Kidney epithelial cell (primary cell): ENCODE measurements at regions not wholly inside any gene's neighbourhood (a gene's known extent, or its start where the extent isn't known, plus 50 kb on each side); places are given as distances from the start of the nearest gene placed in this dataset.

ENCODE experiments used
- DNase-seq: peaks from one replicate; pipeline ENCODE4 v3.0.0-alpha.2; 2010; ENCODE audit warnings: low read depth
- H3K27me3 ChIP-seq: 2 replicates; pipeline ENCODE4 v1.6.0; 2011; ENCODE audit warnings: low read length; ENCODE audit not compliant: control insufficient read depth, insufficient read depth
- H3K36me3 ChIP-seq: 2 replicates; pipeline ENCODE4 v1.5.1; 2011; ENCODE audit warnings: low read length; ENCODE audit not compliant: control insufficient read depth, insufficient read depth
- H3K4me3 ChIP-seq: 2 replicates; pipeline ENCODE4 v1.5.1; 2011; ENCODE audit warnings: low read depth, mild to moderate bottlenecking, control low read depth, low read length
- TF ChIP-seq, protein P1 (sequence below): IDR thresholded peaks from 2 replicates; pipeline ENCODE4 v1.5.1; 2011; ENCODE audit warnings: mild to moderate bottlenecking, moderate library complexity, low read length, control low read depth, inconsistent platforms; ENCODE audit not compliant: insufficient read depth, poor library complexity, severe bottlenecking

GRCh38 chr9:111107141-111107540 is 68.9 kb upstream of the LPAR1 start:
- Histone ChIP-seq H3K4me3 (no peak overlapping the region), H3K27me3 (no peaks in the 10 kb centered on the region), H3K36me3 (no peaks in the 10 kb centered on the region)
- TF ChIP-seq, protein P1, sequence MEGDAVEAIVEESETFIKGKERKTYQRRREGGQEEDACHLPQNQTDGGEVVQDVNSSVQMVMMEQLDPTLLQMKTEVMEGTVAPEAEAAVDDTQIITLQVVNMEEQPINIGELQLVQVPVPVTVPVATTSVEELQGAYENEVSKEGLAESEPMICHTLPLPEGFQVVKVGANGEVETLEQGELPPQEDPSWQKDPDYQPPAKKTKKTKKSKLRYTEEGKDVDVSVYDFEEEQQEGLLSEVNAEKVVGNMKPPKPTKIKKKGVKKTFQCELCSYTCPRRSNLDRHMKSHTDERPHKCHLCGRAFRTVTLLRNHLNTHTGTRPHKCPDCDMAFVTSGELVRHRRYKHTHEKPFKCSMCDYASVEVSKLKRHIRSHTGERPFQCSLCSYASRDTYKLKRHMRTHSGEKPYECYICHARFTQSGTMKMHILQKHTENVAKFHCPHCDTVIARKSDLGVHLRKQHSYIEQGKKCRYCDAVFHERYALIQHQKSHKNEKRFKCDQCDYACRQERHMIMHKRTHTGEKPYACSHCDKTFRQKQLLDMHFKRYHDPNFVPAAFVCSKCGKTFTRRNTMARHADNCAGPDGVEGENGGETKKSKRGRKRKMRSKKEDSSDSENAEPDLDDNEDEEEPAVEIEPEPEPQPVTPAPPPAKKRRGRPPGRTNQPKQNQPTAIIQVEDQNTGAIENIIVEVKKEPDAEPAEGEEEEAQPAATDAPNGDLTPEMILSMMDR: no peak
- no peak for DNase-seq

GRCh38 chr9:111106202-111106601 is 67.9 kb upstream of the LPAR1 start:
- DNase-seq: no peak
- H3K4me3 ChIP-seq: no peak overlapping the region
- no peaks in the 10 kb centered on the region for H3K36me3 ChIP-seq
- TF ChIP-seq, protein P1: no peak
- H3K27me3 ChIP-seq: no peaks in the 10 kb centered on the region

- no peaks in the 10 kb centered on the region for H3K27me3 ChIP-seq
- no peak for DNase-seq
- TF ChIP-seq, protein P1: no peak
- no peak overlapping the region for H3K4me3 ChIP-seq
- H3K36me3 ChIP-seq: no peaks in the 10 kb centered on the region
These were observed 64.7 kb upstream of the LPAR1 start for GRCh38 chr9:111102793-111103464.

DNA sequence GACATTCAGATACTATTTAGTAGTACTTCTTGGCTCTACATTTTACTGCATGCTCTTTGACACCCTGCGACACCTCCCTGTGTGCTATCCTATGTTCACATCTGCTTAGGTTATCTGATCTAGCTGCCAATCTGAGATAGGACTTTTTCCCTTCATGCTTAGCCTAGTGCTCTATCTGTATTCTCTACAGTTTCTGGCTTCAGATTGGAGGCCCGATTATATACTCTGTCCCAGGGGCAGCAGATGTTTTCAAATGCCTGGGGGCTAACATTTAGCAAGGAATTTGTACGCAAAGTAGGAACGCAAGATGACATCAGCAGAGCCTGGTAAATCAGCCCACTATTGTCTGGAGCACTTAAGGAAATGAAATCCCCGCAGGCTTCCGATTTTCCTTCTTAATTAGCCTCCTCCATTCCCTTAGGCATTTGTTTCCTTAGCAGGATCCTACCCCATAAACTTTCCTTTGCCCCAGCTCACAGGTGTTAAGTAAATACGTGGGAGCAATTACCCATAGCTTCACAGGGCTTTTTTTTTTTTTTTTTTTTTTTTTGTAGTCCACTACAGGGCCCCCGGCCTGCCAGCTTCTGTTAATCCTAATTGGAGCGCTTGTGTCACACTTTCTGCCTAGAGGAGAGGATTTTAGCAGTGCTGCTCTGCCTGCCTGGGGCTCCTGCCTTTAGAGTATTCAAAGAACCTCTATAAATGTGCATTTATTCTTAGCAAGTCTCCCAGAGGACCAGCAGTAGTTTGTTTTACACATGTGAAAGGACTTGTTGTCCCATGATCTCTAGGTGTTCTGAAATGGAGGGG is 61.1 kb upstream of the LPAR1 start:
- Histone ChIP-seq H3K4me3 (no peak overlapping the region), H3K36me3 (no peaks in the 10 kb centered on the region), H3K27me3 (no peaks in the 10 kb centered on the region)
- TF ChIP-seq, protein P1: no peak
- no peak for DNase-seq

DNA sequence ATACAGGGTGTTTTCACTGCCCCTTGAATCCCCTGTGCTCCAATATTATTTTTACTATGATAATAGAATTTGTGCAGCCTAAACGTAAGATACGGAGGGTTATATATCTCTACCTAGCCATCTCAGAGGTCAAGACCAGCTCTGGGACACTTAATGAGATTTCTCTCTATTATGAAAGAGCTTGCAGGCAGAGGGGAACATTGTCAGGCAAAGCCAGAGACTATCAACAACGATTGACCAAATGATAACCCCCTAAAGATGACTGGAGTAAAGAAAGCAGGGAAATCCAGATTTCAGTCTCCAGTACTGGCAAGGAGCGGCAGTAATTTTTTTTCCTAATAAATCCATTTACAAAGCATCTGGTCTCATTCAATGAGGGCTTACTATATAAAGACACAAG is 59.8 kb upstream of the LPAR1 start:
- DNase-seq: no peak
- Histone ChIP-seq H3K4me3 (no peak overlapping the region), H3K27me3 (no peaks in the 10 kb centered on the region), H3K36me3 (no peaks in the 10 kb centered on the region)
- TF ChIP-seq, protein P1: no peak
